OCI-LY3 (cell line): ENCODE measurements at regions not wholly inside any gene's neighbourhood (a gene's known extent, or its start where the extent isn't known, plus 50 kb on each side); places are given as distances from the start of the nearest gene placed in this dataset.

Source experiments
- CTCF ChIP-seq: fragments of 200-600, 300-600 bp; sonication (generic); IDR thresholded peaks from 2 replicates; pipeline ENCODE4 v1.5.1; 2014; ENCODE audit warnings: antibody characterized with exemption, low read length, low read depth
- EZH2phosphoT487 ChIP-seq: fragments of 200-600 bp; shearing (Covaris generic); IDR thresholded peaks from 2 replicates; pipeline ENCODE4 v1.6.1; 2018; ENCODE audit warnings: antibody characterized with exemption, mixed run types, low read depth

- TF ChIP-seq CTCF (no peak), EZH2phosphoT487 (no peak)
These were observed 50.2 kb upstream of the BCOR start for GRCh38 chrX:40147971-40148370.
